ENCODE measurements at regions not wholly inside any gene's neighbourhood (a gene's known extent, or its start where the extent isn't known, plus 50 kb on each side); places are given as distances from the start of the nearest gene placed in this dataset.
"Not testable (repeated sequence)": the region's sequence is repeated elsewhere in the genome, so short reads cannot be mapped to it uniquely, and the experiment has no call there.

- intact Hi-C loops (cut with DNase I): no loop called here
- Histone ChIP-seq H3K27ac (no peak overlapping the region), H3K27me3 (peaks cover 12% of the 10 kb centered on the region), H3K36me3 (no peaks in the 10 kb centered on the region), H3K9me3 (no peaks in the 10 kb centered on the region), H3K4me3 (peak overlapping the region; percentile 31), H3K4me1 (no peaks in the 10 kb centered on the region), H3K9ac (ENCODE audit: low read depth in 2 of 2, low read length in 2 of 2) (no peak overlapping the region)
- TF ChIP-seq CTCF (IDR thresholded peaks at IDR 0.05): peak; percentile 40
- DNase-seq: peak; percentile 41
Measured at GRCh38 chr10:55631071-55631654, 729.9 kb downstream of the ZWINT start.

GRCh38 chr10:55630491-55631056, 730.5 kb downstream of the ZWINT start:
- Histone ChIP-seq H3K27me3 (peaks cover 12% of the 10 kb centered on the region), H3K9me3 (no peaks in the 10 kb centered on the region), H3K4me1 (no peaks in the 10 kb centered on the region), H3K27ac (no peak overlapping the region), H3K9ac (ENCODE audit: low read depth in 2 of 2, low read length in 2 of 2) (no peak overlapping the region), H3K4me3 (peak overlapping the region; percentile 31), H3K36me3 (no peaks in the 10 kb centered on the region)
- intact Hi-C loops (cut with DNase I): no loop called here
- TF ChIP-seq CTCF (IDR thresholded peaks at IDR 0.05): no peak
- DNase-seq: no peak

- no peak overlapping the region for H3K4me3 ChIP-seq
- peak; percentile 11 for TF ChIP-seq CTCF (IDR thresholded peaks at IDR 0.05)
Measured at GRCh38 chr10:55629793-55630490, 731.1 kb downstream of the ZWINT start.

GRCh38 chr10:55628260-55628701, 732.8 kb downstream of the ZWINT start:
- H3K27me3 ChIP-seq: peaks cover 12% of the 10 kb centered on the region
- no peak overlapping the region for H3K4me3 ChIP-seq
- peak; percentile 16 for DNase-seq
- no peak overlapping the region for H3K27ac ChIP-seq
- H3K36me3 ChIP-seq: no peaks in the 10 kb centered on the region
- H3K9ac ChIP-seq (ENCODE audit: low read depth in 2 of 2, low read length in 2 of 2): no peak overlapping the region
- intact Hi-C loops (cut with DNase I): no loop called here
- no peaks in the 10 kb centered on the region for H3K4me1 ChIP-seq
- no peaks in the 10 kb centered on the region for H3K9me3 ChIP-seq
- no peak for TF ChIP-seq CTCF (IDR thresholded peaks at IDR 0.05)

More at GRCh38 chr10:55629793-55630490, 731.1 kb downstream of the ZWINT start:
- no peak overlapping the region for H3K27ac ChIP-seq
- H3K9ac ChIP-seq (ENCODE audit: low read depth in 2 of 2, low read length in 2 of 2): no peak overlapping the region
- intact Hi-C loops (cut with DNase I): no loop called here
- H3K9me3 ChIP-seq: no peaks in the 10 kb centered on the region
- peaks cover 12% of the 10 kb centered on the region for H3K27me3 ChIP-seq
- no peaks in the 10 kb centered on the region for H3K4me1 ChIP-seq
- peak; percentile 20 for DNase-seq
- no peaks in the 10 kb centered on the region for H3K36me3 ChIP-seq

GRCh38 chr10:55627501-55628051, 733.5 kb downstream of the ZWINT start:
- no peak for DNase-seq
- H3K36me3 ChIP-seq: no peaks in the 10 kb centered on the region
- no peak overlapping the region for H3K27ac ChIP-seq
- no peak for TF ChIP-seq CTCF (IDR thresholded peaks at IDR 0.05)
- intact Hi-C loops (cut with DNase I): no loop called here
- peaks cover 12% of the 10 kb centered on the region for H3K27me3 ChIP-seq
- no peak overlapping the region for H3K9ac ChIP-seq (ENCODE audit: low read depth in 2 of 2, low read length in 2 of 2)
- no peaks in the 10 kb centered on the region for H3K9me3 ChIP-seq
- H3K4me3 ChIP-seq: no peak overlapping the region
- H3K4me1 ChIP-seq: no peaks in the 10 kb centered on the region

GRCh38 chr10:55601690-55602478, 759.2 kb downstream of the ZWINT start:
- H3K9me3 ChIP-seq; intact Hi-C loops (cut with DNase I); H3K27ac ChIP-seq; H3K27me3 ChIP-seq; H3K9ac ChIP-seq (ENCODE audit: low read depth in 2 of 2, low read length in 2 of 2); H3K4me1 ChIP-seq; H3K36me3 ChIP-seq; DNase-seq; H3K4me3 ChIP-seq: not testable (repeated sequence)
